ENCODE measurements at regions not wholly inside any gene's neighbourhood (a gene's known extent, or its start where the extent isn't known, plus 50 kb on each side); places are given as distances from the start of the nearest gene placed in this dataset.
A peak's percentile ranks its signal among the peaks of the same experiment; 100 is the strongest.

GRCh38 chr2:145495590-145495989, 975.7 kb upstream of the ZEB2 start:
- Histone ChIP-seq H3K36me3 (ENCODE audit: insufficient read depth, low read length, poor library complexity, severe bottlenecking) (no peaks in the 10 kb centered on the region), H3K27ac (ENCODE audit: low read depth, low read length, poor library complexity, severe bottlenecking) (no peak overlapping the region), H3K4me1 (ENCODE audit: insufficient read depth, low read length, poor library complexity, severe bottlenecking) (peaks cover 4% of the 10 kb centered on the region), H3K4me3 (ENCODE audit: low read depth, low read length, poor library complexity, severe bottlenecking) (no peak overlapping the region), H3K27me3 (replicated peaks; ENCODE audit: insufficient read depth, low read depth, low read length, poor library complexity) (no peaks in the 10 kb centered on the region), H3K9me3 (ENCODE audit: low read depth, low read length, poor library complexity, severe bottlenecking) (peaks cover 22% of the 10 kb centered on the region)
- no peak for TF ChIP-seq EZH2 (IDR thresholded peaks at IDR 0.05; ENCODE audit: borderline replicate concordance, low read depth, low read length, poor library complexity, severe bottlenecking)
- DNase-seq (ENCODE audit: low spot score) = no peak
- ChIA-PET POLR2A (ENCODE audit: low non-redundant PET) (no interaction called here), CTCF (no interaction called here)
- BruUV-seq (replicated peaks) = no TSS peak
- intact Hi-C loops (cut with micrococcal nuclease; ENCODE audit: unreplicated experiment) = no loop called here

DNA sequence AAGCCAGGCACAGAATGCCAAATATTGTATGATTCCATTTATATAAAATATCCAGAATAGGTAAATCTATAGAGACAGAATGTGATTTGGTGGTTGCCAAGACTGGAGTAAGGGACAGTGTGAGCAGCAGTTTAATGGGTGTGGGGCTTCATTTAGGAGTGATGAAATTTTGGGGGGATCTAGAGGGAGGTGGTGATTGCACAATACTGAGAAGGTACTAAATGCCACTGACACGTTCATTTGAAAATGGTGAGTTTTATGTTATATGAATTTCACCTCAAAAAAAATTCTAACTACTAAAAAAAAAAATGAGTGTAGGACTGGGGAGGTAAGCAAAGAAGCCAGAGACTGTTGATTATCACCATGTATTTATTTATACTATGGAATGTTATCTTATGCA, 974.5 kb upstream of the ZEB2 start:
- BruUV-seq (replicated peaks) = no TSS peak
- TF ChIP-seq, protein P1, sequence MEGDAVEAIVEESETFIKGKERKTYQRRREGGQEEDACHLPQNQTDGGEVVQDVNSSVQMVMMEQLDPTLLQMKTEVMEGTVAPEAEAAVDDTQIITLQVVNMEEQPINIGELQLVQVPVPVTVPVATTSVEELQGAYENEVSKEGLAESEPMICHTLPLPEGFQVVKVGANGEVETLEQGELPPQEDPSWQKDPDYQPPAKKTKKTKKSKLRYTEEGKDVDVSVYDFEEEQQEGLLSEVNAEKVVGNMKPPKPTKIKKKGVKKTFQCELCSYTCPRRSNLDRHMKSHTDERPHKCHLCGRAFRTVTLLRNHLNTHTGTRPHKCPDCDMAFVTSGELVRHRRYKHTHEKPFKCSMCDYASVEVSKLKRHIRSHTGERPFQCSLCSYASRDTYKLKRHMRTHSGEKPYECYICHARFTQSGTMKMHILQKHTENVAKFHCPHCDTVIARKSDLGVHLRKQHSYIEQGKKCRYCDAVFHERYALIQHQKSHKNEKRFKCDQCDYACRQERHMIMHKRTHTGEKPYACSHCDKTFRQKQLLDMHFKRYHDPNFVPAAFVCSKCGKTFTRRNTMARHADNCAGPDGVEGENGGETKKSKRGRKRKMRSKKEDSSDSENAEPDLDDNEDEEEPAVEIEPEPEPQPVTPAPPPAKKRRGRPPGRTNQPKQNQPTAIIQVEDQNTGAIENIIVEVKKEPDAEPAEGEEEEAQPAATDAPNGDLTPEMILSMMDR (conservative IDR thresholded peaks at IDR 0.05; ENCODE audit: low read depth, low read length) = no peak
- TF ChIP-seq EZH2 (IDR thresholded peaks at IDR 0.05; ENCODE audit: borderline replicate concordance, low read depth, low read length, poor library complexity, severe bottlenecking) = no peak
- ChIA-PET POLR2A (ENCODE audit: low non-redundant PET) (no interaction called here), CTCF (no interaction called here)
- Histone ChIP-seq H3K4me1 (ENCODE audit: insufficient read depth, low read length, poor library complexity, severe bottlenecking) (peaks cover 4% of the 10 kb centered on the region), H3K9me3 (ENCODE audit: low read depth, low read length, poor library complexity, severe bottlenecking) (peaks cover 22% of the 10 kb centered on the region), H3K27ac (ENCODE audit: low read depth, low read length, poor library complexity, severe bottlenecking) (no peak overlapping the region), H3K36me3 (ENCODE audit: insufficient read depth, low read length, poor library complexity, severe bottlenecking) (no peaks in the 10 kb centered on the region), H3K27me3 (replicated peaks; ENCODE audit: insufficient read depth, low read depth, low read length, poor library complexity) (no peaks in the 10 kb centered on the region), H3K4me3 (ENCODE audit: low read depth, low read length, poor library complexity, severe bottlenecking) (no peak overlapping the region)
- no peak for DNase-seq (ENCODE audit: low spot score)
- intact Hi-C loops (cut with micrococcal nuclease; ENCODE audit: unreplicated experiment) = no loop called here

GRCh38 chr2:145488571-145488970, 968.7 kb upstream of the ZEB2 start:
- no peak overlapping the region for H3K27ac ChIP-seq (ENCODE audit: low read depth, low read length, poor library complexity, severe bottlenecking)
- ChIA-PET CTCF (no interaction called here), POLR2A (ENCODE audit: low non-redundant PET) (no interaction called here)
- intact Hi-C loops (cut with micrococcal nuclease; ENCODE audit: unreplicated experiment) = no loop called here
- peak; percentile 55 for DNase-seq (ENCODE audit: low spot score)
- no TSS peak for BruUV-seq (replicated peaks)
- H3K9me3 ChIP-seq (ENCODE audit: low read depth, low read length, poor library complexity, severe bottlenecking) = peaks cover 19% of the 10 kb centered on the region
- H3K4me1 ChIP-seq (ENCODE audit: insufficient read depth, low read length, poor library complexity, severe bottlenecking) = peaks cover 15% of the 10 kb centered on the region
- H3K27me3 ChIP-seq (replicated peaks; ENCODE audit: insufficient read depth, low read depth, low read length, poor library complexity) = no peaks in the 10 kb centered on the region
- TF ChIP-seq, protein P1 (conservative IDR thresholded peaks at IDR 0.05; ENCODE audit: low read depth, low read length) = no peak
- TF ChIP-seq EZH2 (IDR thresholded peaks at IDR 0.05; ENCODE audit: borderline replicate concordance, low read depth, low read length, poor library complexity, severe bottlenecking) = no peak
- no peak overlapping the region for H3K4me3 ChIP-seq (ENCODE audit: low read depth, low read length, poor library complexity, severe bottlenecking)
- no peaks in the 10 kb centered on the region for H3K36me3 ChIP-seq (ENCODE audit: insufficient read depth, low read length, poor library complexity, severe bottlenecking)

GRCh38 chr2:145484448-145485097, 964.7 kb upstream of the ZEB2 start:
- BruUV-seq (replicated peaks) = no TSS peak
- H3K36me3 ChIP-seq (ENCODE audit: insufficient read depth, low read length, poor library complexity, severe bottlenecking) = no peaks in the 10 kb centered on the region
- DNase-seq (ENCODE audit: low spot score) = no peak

More at GRCh38 chr2:145484448-145485097, 964.7 kb upstream of the ZEB2 start:
- H3K9me3 ChIP-seq (ENCODE audit: low read depth, low read length, poor library complexity, severe bottlenecking) = no peaks in the 10 kb centered on the region
- H3K4me1 ChIP-seq (ENCODE audit: insufficient read depth, low read length, poor library complexity, severe bottlenecking) = peaks cover 15% of the 10 kb centered on the region
- no peak overlapping the region for H3K27ac ChIP-seq (ENCODE audit: low read depth, low read length, poor library complexity, severe bottlenecking)
- ChIA-PET CTCF (interaction anchor here (0.6 kb wide), 1 partner anchor 269 kb away, joined by 3 read pairs; no protein-coding TSS in a partner anchor), POLR2A (ENCODE audit: low non-redundant PET) (no interaction called here)
- no peak overlapping the region for H3K4me3 ChIP-seq (ENCODE audit: low read depth, low read length, poor library complexity, severe bottlenecking)
- H3K27me3 ChIP-seq (replicated peaks; ENCODE audit: insufficient read depth, low read depth, low read length, poor library complexity) = no peaks in the 10 kb centered on the region
- no peak for TF ChIP-seq EZH2 (IDR thresholded peaks at IDR 0.05; ENCODE audit: borderline replicate concordance, low read depth, low read length, poor library complexity, severe bottlenecking)
- TF ChIP-seq, protein P1 (conservative IDR thresholded peaks at IDR 0.05; ENCODE audit: low read depth, low read length) = peak; percentile 27; the same call in 1 of the 2 replicates
- intact Hi-C loops (cut with micrococcal nuclease; ENCODE audit: unreplicated experiment) = no loop called here
